Inflammatory macrophage (primary cell): ENCODE measurements at regions not wholly inside any gene's neighbourhood (a gene's known extent, or its start where the extent isn't known, plus 50 kb on each side); places are given as distances from the start of the nearest gene placed in this dataset.

ENCODE experiments used
- DNase-seq, 2 donors: peaks; one replicate each; pipeline ENCODE4 v3.0.0-alpha.2; 2020 to 2022

DNA sequence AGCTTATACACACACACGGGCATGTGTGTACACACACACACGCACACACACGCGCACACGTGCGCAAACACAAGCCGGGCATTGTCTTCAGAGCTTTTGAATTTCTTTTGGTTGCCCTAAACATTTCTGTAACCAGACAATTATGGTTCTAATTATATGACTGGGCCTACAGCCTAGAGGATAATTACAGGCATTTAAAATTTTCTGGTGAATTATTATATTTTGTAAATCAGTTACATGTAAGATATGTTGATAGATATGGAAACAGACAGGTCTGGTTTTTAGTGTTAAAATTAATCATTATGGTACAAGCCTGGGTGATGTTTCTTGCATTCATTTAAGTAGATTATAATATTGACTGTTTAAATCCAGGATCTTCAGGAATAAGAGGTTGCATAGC lies 1120.5 kb downstream of the ADGRL3 start:
- no peak for DNase-seq

DNA sequence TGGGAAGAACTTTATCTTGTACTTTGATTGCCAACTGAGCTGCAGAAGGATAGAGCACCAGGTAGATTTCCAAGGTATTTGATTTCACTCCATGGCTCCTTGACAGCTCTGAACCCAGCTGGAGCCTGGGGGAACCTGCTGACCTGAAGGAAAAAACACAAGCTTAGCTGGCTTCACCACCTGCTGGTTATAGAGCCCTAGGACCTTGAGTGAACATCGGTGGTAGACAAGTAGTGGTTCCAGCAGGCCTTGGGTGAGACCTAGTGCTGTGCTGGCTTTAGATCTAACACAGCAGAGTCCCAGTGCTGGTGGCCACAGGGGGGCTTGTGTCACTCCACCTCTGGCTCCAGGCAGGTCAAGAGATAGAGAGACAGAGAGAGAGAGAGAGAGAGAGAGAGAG lies 1102.6 kb downstream of the ADGRL3 start:
- no peak for DNase-seq

DNA sequence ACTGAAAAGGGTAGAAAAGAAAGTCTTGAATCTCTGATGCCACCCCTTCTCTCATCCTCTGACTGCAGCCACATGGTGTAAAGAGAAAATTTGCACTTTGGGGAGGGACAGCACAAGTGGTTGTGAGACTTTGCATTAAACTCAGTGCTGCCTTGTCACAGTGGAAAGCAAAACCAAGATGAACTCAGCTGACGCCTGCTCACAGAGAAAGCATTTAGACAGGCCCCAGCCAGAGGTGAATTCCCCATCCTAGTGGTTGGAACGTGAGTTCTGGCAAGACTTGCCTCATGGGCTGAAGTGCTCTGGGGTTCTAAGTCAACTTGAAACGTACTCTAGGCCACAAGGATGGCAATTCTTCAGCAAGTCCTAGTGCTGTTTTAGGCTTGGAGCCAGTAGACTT lies 1101.4 kb downstream of the ADGRL3 start:
- DNase-seq: no peak

- no peak for DNase-seq
Observed at GRCh38 chr4:62293551-62293950, 1093.4 kb downstream of the ADGRL3 start.

DNA sequence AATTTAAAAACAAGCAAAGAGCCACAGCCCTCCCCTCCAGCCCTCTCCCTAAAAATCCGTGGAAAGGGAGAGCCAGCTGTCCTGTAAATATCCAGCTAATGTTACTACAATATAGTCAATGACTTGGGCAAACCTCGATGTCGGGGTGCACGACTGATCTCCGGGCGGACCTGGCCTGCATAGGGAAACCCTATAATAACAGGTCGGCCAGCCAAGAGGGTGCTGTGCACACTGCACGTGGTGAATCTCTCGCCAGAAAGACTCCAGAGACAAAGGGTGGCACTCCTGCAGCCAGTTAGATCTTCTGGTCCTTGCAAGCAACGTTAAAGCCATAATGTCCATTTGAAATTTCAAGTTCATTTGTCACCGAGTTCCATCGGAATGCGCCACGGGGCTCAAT lies 1092.8 kb downstream of the ADGRL3 start:
- no peak for DNase-seq

GRCh38 chr4:62288808-62289541 lies 1088.8 kb downstream of the ADGRL3 start:
- no peak for DNase-seq

DNA sequence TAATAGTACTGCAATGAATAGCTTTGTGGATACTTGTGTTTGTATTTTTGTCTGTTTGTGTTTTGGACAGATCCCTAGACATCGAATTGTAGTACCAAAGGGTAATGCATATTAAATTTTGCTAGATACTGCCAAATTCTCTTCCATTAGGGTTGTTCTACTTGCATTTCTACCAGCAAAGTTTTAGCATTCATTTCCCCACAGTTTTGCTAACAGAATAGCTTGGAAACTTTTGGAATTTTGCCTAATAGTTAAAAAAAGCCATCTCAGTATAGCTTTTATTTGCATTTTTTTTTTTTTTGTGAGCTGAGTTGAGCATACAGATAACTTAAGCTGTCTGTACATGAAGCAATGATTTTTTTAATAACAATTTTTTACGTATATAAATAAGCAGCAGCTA lies 1084.9 kb downstream of the ADGRL3 start:
- DNase-seq: no peak

DNA sequence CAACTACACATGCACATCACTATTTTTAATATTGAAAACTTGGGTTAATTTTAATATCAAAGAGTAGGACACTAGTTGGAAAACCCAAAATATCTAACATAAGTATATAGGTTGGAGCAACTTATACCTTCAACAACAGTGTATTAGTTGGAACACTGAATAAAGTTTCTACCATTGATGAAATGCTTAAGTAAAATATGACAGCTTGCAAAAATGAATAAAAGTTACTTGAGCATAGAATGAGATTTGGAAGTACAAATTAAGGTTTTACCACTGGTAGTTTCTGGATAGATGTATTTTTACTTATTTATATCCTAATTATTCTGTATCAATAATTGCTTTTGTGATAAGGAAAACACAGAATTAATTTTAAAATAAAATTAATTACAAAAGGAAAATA lies 1079.6 kb downstream of the ADGRL3 start:
- DNase-seq: no peak

DNA sequence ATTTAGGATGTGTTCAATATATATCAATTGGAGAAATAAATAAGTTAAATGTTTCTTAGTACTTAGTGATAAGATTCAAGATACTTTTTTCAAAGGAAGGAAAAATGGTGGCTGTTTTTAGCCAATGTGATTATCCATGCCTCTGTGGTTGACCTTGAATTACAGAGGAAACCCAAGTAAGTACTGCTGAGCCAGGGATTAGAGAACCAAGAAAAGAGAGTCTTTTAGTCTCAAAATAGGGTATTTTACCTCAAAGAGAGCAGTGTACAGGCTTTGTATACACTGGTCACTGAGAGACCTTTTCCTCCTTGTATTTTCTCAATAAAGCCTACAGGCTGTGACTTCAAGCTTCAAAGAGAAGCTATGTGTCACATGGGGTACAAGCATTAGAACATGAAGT lies 1075.3 kb downstream of the ADGRL3 start:
- DNase-seq: no peak

- DNase-seq: no peak
Observed at GRCh38 chr4:62274782-62275181, 1074.7 kb downstream of the ADGRL3 start.

GRCh38 chr4:62271107-62271506 lies 1071.0 kb downstream of the ADGRL3 start:
- DNase-seq: no peak

GRCh38 chr4:62269918-62270317 lies 1069.8 kb downstream of the ADGRL3 start:
- DNase-seq: no peak

- no peak for DNase-seq
Observed at GRCh38 chr4:62263454-62263853, 1063.3 kb downstream of the ADGRL3 start.

- no peak for DNase-seq
Observed at GRCh38 chr4:62262676-62263075, 1062.5 kb downstream of the ADGRL3 start.

DNA sequence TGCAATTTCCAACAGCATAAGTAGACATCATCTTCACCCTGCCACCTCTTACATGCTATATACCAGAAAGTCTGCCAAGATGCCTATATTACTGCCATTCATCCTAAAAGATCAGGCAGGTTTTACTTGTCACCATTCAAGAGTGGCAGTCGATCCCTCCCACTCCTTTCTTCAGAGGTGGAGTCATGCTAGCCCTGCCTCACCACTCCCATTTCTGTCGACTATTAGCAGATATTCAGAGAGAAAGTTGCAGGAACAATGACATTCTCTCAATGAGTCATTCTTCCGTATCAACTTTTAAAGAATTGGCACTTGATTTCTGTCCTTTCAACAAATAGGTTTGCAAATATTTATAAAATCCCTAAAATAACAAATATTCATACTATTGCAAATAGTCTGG lies 1060.1 kb downstream of the ADGRL3 start:
- DNase-seq: no peak

- DNase-seq: no peak
Observed at GRCh38 chr4:62256479-62256878, 1056.4 kb downstream of the ADGRL3 start.

DNA sequence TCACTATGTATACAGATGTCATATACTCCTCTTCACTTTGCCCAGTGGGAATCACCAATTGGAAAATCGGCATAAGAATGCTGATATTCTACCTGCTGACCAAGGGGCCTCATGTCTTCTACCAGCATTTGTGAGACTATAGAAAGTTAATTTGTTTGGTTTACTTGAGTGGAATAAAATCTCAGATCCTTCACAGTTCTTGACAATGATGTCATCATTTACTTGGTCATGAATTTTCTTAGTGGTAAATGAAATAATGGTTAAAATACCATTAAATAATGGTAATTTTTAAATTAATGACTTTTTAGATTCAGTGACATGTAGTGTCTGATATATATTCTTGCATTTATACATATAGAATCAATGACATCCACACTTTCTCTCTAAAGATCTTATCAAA lies 1052.6 kb downstream of the ADGRL3 start:
- DNase-seq: no peak

- no peak for DNase-seq
Observed at GRCh38 chr4:62250100-62250499, 1050.0 kb downstream of the ADGRL3 start.

DNA sequence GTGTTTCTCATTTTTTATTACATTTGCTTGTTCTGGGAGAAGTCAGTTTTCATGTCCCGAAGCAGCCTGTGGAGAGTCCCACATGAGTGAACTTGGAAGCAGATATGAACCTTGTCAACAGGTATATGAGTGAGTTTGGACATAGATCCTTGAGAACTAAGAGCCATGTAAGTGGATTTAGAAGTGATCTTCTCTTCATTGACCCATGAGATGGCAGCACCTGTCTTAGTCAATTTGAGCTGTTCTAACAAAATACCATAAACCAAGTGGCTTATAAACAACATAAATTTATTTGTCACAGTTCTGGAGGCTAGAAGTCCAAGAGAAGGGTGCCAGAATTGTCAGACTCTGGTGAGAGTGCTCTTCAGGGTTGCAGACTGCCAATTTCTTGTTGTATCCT lies 1043.8 kb downstream of the ADGRL3 start:
- DNase-seq: no peak

DNA sequence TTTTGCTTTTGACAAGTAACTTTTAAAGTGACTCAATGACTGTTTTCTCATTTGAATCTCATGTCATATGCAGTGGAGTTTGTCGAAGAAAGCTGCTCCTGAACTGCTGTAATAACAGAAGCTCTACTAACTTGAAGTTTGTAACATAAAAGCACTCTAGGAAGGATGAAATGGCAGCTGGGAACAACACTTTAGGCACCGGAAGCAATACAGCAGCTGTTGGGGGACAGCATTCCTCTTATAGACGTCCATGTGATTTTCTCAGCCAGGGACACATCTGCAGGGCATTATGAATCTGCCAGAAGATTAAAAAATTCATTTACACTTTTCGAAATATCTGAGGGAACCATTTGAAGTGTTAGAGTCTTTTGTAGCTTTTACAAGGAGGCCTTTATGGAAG lies 1035.8 kb downstream of the ADGRL3 start:
- no peak for DNase-seq

GRCh38 chr4:62232814-62233213 lies 1032.7 kb downstream of the ADGRL3 start:
- no peak for DNase-seq

- DNase-seq: no peak
Observed at GRCh38 chr4:62231994-62232393, 1031.9 kb downstream of the ADGRL3 start.

GRCh38 chr4:62226082-62226481 lies 1026.0 kb downstream of the ADGRL3 start:
- DNase-seq: no peak

- DNase-seq: no peak
Observed at GRCh38 chr4:62222121-62222520, 1022.0 kb downstream of the ADGRL3 start.

- DNase-seq: no peak
Observed at GRCh38 chr4:62210486-62210885, 1010.4 kb downstream of the ADGRL3 start.
